ACHN (cell line): ENCODE measurements at regions not wholly inside any gene's neighbourhood (a gene's known extent, or its start where the extent isn't known, plus 50 kb on each side); places are given as distances from the start of the nearest gene placed in this dataset.

Source experiments
- DNase-seq: peaks from one replicate; pipeline ENCODE4 v3.0.0-alpha.2; 2015
- in situ Hi-C: cut with HindIII; loops from 2 replicates; pipeline ENCODE4 v1.10.0; 2017; ENCODE audit warnings: low sequenced_read_pairs, low pct_ligation_motif_present, low pct_unique_long_range_greater_than_20kb

GRCh38 chr3:99118381-99118780 is 216.9 kb upstream of the DCBLD2 start:
- in situ Hi-C loops: no loop called here
- no peak for DNase-seq

- in situ Hi-C loops: no loop called here
- peak; percentile 60 for DNase-seq
Observed at GRCh38 chr3:99114565-99115291, 213.2 kb upstream of the DCBLD2 start.

GRCh38 chr3:99111235-99111634 is 209.7 kb upstream of the DCBLD2 start:
- DNase-seq: no peak
- in situ Hi-C loops: no loop called here

- DNase-seq: no peak
- in situ Hi-C loops: no loop called here
Observed at GRCh38 chr3:99110401-99110800, 208.9 kb upstream of the DCBLD2 start.

- peak; percentile 52 for DNase-seq
- in situ Hi-C loops: no loop called here
Observed at GRCh38 chr3:99108508-99108907, 207.0 kb upstream of the DCBLD2 start.

- in situ Hi-C loops: no loop called here
- DNase-seq: no peak
Observed at GRCh38 chr3:99094606-99095005, 193.1 kb upstream of the DCBLD2 start.

- in situ Hi-C loops: no loop called here
- no peak for DNase-seq
Observed at GRCh38 chr3:99087277-99087676, 185.8 kb upstream of the DCBLD2 start.

- in situ Hi-C loops: no loop called here
- DNase-seq: no peak
Observed at GRCh38 chr3:99084826-99085225, 183.3 kb upstream of the DCBLD2 start.

- in situ Hi-C loops: no loop called here
- DNase-seq: no peak
Observed at GRCh38 chr3:99084156-99084555, 182.7 kb upstream of the DCBLD2 start.

GRCh38 chr3:99071096-99071495 is 169.6 kb upstream of the DCBLD2 start:
- in situ Hi-C loops: no loop called here
- no peak for DNase-seq

GRCh38 chr3:99069973-99070372 is 168.5 kb upstream of the DCBLD2 start:
- in situ Hi-C loops: no loop called here
- DNase-seq: no peak

- no peak for DNase-seq
- in situ Hi-C loops: no loop called here
Observed at GRCh38 chr3:99066863-99067262, 165.4 kb upstream of the DCBLD2 start.

- no peak for DNase-seq
- in situ Hi-C loops: no loop called here
Observed at GRCh38 chr3:99049164-99049563, 147.7 kb upstream of the DCBLD2 start.

GRCh38 chr3:99041747-99042146 is 140.3 kb upstream of the DCBLD2 start:
- DNase-seq: no peak
- in situ Hi-C loops: no loop called here

GRCh38 chr3:99031778-99032177 is 130.3 kb upstream of the DCBLD2 start:
- in situ Hi-C loops: no loop called here
- no peak for DNase-seq

GRCh38 chr3:99023590-99024192 is 122.2 kb upstream of the DCBLD2 start:
- in situ Hi-C loops: no loop called here

GRCh38 chr3:99021466-99021865 is 120.0 kb upstream of the DCBLD2 start:
- no peak for DNase-seq
- in situ Hi-C loops: no loop called here

More at GRCh38 chr3:99023590-99024192, 122.2 kb upstream of the DCBLD2 start:
- peak; percentile 38 for DNase-seq

GRCh38 chr3:99016452-99016851 is 115.0 kb upstream of the DCBLD2 start:
- in situ Hi-C loops: no loop called here
- DNase-seq: no peak

- DNase-seq: no peak
- in situ Hi-C loops: no loop called here
Observed at GRCh38 chr3:99013777-99014315, 112.4 kb upstream of the DCBLD2 start.

GRCh38 chr3:99013077-99013476 is 111.6 kb upstream of the DCBLD2 start:
- in situ Hi-C loops: no loop called here
- peak; percentile 12 for DNase-seq
